CD4-positive, alpha-beta T cell treated with Interleukin-1 beta for 1 hour (primary cell): ENCODE measurements at regions not wholly inside any gene's neighbourhood (a gene's known extent, or its start where the extent isn't known, plus 50 kb on each side); places are given as distances from the start of the nearest gene placed in this dataset.
"Not testable (repeated sequence)": the region's sequence is repeated elsewhere in the genome, so short reads cannot be mapped to it uniquely, and the experiment has no call there.

Source experiments
- DNase-seq, 2 donors: peaks; one replicate each; pipeline ENCODE4 v3.0.0-alpha.2; 2020 to 2022

DNA sequence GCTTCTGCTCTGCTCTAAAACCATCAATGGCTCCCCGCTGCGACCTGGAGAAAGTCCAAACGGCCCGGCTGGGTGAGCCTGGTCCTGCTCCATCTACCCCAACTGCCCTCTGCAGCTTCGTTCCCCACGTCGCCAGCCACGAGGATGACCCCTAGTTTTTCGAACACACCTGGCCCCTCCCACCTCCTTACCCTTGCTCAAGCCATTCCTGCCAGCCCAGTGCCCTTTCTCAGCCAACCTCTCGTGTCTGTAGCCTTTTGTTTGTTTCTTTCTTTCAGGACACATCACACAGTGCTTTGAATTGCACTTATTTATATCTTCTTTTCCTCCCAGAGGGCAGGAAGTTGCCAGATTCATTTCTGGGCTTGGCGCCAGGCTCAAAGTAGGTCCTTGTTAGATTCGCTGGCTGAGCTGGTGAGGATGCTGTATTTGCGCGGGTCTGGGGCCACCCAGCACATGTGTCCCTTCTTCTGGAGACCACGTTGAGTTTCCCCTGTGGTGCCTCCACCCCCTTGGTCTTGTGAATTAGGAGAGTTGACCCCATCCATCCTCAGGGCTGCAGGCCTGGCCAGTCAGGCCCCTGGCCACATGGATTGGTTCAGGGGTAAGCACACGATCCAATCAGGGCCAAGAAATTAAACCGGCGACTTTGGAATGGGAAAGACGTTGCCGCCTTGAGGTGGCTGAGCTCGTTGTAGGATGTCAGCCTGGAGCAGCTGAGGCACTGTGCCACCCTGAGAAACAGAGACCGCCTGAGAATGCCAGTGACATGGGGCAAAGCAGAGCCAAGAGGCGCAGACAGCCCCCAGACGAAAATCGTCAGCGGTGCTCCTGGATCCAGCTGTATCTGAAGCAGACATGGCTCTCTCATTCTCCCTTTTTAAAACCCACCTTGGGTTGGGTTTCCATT lies 156.0 kb downstream of the CEBPB start:
- DNase-seq: no peak

DNA sequence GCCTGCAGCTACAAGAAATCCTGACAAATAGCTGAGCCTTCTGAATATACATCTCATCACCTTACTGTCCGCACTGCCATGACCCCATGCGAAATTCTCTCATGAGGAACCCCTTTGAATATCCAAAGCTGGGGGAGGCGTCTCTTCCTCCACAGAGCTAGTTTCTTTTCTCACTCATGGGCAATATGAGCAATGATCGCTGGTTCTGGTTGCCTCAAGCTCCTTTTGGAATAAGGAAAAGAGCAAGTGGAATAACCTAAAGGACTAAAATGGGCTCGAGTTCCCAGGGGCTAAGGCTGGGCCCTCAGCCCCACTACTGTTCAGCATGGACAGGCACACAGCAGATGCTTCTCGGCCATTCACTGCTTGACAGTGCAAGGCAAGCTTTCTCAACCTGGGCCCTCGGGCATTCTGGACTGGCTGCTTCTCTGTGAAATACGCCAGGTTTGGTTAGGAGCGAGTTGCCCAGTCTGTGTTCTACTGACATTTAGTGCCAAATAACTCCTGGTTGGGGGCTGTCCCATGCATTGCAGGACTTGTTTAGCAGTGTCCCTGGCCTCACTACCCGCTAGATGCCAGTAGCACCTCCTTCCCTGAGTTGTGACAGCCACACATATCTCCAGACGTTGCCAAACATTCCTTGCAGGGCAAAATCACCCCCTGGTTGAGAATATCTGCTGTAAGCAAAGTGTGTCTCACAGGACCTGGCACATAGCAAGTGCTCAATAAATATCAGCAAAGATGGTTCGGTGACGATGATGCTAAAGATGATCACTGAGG lies 156.8 kb downstream of the CEBPB start:
- DNase-seq: no peak

DNA sequence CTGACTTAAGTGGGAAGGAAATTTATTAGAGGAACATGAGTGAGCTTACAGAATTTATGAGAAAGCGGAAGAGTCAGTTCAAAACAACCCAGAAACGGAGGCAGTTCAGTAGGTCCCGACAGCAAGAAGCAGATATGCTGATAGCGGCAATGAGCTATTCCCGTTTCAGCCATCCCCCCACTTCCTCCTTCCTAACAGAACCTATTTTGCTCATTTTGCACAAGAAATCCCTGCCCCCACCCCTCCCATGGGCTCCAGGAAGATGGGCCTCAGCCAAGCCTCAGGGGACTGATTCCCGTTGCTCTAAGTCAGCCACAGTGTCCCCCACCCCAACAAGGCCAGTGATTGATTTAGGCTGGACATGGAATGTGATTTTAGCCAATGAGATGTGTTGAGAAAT lies 157.5 kb downstream of the CEBPB start:
- DNase-seq: no peak

DNA sequence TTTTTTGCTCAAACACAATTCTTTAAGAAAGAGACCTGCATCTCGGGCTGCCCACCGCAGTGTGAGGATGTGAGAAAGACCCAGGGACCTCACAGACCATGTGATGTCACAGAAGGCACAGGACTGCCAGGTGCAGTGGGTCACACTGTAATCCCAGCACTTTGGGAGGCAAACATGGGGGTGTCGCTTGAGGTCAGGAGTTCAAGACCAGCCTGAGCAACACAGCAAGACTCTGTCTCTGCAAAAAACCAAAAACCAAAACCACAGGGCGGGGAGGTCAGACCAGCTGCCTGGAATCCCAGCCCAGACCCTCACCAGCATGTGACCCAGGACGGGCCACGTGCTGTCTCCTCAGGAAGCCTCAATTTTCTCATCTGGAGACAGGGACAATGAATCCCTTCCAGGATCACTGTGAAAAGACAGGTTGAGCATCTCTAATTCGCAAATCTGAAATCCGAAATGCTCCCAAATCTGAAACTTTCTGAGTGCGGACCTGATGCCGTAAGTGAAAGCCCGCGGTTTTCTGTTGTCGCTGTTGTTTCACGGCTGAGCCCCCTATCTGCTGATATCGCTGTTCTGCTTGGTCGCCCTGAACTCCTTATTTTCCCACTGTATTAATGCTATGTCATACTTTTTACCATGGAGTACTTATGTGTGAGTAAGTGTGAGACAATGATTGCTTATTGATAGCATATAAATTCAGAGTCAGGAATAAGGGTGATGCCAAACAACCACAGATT lies 159.5 kb upstream of the PTPN1 start:
- no peak for DNase-seq

DNA sequence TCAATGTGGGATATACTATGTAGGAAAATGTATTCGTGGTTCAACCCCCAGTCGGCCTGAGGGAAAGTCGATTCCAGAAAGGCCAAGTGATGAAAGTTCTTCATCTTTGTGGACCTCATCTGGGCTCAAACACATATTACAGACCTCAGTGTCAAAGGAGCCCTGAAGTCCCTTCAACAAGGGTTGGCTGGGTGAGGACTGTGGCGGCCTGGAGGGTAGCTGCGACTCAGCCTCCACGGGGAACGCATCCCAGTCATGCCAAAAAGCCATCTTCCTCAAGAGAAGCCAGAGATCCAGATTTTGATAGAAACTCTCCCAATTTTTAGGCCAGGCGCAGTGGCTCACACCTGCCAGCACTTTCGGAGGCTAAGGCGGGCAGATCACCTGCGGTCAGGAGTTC lies 158.6 kb upstream of the PTPN1 start:
- no peak for DNase-seq

DNA sequence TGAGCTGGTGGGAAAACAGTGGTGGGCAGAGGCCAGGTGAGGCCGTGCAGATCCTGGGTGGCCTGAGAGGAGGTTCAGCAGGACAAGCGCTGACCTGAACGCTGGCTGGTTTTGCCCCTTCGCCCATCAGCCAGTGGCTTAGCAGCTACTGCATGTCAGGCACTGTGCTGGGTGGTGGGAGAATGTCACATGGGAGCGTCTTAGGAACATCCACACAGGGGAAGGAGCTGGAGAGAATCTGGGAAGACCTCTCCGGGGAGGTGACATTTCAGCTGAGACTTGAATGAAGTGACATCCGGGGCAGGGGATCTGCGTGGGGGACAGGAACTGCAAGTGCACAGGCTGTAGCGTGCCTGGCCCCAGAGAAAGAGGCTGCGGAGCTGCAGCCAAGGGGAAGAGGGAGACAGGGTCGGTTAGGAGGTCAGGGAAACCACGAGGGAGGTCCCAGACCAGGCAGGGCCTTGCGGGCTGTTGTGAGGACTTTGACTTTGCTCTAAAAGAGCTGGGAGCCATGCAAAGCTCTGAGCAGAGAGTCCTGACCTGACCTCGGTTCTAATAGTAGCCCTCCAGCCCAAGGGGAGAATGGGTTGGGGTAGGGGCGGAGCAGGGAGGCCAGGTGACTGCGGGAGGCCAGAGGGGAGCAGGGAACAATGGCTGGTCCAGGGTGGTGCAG lies 156.8 kb upstream of the PTPN1 start:
- DNase-seq: no peak

DNA sequence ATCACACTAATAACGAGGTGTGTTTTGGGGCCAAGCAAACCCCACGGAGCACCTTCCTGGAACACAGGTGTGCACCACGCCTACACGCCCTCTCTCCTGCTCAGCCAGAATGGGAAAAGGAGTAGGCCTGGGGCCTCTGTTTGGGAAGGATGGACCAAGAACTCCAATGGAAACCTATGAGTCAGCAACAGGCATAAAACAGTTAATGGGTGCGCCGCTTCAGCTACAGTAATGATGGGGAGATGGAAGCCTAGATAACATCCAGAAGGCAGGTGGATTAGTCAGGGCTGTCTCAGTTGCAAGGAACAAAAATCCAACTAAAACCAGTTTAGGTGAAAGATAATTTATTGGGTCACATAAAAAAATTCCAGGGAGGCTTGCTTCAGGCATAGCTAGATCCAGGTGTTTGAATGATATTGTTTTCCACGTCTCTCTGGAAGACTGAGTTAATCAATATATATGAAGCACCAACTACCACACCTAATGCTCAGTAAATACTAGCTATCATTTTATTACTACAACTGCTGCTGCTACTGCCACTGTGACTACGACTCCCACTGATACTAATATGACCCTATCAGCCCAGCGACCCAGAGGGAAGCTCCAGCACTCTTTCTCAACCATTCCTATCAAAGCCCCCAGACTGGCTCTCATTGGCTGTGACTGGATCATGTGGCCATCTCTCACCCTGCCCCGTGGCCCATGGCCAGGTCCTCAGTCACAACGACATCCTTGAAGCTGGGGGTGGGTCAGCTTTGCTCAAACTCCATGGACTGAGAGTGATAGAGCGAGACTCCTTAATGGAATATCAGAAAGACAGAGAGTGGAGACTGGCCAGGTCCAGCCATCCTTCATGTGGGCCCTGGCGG lies 155.2 kb upstream of the PTPN1 start:
- no peak for DNase-seq

DNA sequence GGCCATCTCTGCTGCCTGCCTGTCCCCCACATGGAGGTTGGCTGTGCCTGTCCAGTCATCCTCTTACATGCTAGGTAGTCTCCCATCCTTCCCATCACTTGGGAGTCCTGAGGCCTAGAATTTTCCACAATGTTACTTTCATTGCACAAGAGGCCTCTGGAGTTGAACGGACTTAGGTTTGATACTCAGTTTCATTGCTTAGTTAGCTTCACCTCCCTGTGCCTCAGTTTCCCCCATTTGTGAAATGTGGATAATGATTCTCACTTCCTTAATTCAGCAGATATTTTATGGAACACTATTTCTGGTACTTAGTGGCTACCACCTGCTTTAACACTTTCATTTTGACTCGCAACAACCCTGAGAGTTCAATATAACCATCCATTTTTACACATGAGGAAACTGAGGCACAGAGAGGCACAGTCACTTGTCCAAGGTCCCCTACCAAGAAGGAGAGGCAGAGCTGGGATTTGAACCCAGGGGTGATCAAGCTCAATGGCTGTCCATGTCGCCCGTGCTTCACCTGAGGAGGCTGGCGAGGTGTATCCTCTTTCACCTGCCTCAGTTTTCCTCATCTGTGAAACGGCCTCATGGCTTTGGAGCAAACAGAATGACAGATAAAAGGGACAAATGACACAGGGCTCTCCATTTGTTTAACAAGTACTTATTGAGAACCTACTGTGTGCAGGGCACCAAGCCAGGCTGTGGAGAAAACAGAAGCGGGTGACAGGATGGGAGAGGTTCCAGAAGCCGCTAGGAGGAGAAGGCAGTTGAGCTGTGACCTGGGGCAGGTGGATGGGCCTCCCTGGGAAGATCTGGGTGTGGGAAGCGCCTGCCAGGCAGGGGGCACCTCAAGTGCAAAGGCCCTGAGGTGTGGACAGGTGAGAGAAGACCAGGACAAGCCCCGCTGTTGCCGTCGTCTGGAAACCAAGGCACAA lies 154.3 kb upstream of the PTPN1 start:
- no peak for DNase-seq

DNA sequence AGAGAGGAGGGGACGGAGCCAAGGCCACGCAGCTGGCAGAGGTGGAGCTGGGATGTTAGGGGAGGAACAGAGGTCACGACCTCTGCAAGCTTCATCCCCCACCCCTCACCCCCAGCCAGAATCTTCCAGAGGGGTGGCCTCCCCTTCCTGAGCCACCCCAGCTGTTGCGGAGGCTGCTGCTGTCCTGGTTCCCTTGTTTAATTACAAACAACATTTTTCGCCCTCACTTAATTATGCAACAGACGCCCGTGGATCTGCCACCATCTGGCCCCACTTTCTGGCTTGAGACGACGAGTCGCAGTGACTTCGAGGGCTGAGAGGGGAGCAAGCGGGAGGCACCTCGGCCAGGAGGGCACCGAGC lies 153.7 kb upstream of the PTPN1 start:
- no peak for DNase-seq

DNA sequence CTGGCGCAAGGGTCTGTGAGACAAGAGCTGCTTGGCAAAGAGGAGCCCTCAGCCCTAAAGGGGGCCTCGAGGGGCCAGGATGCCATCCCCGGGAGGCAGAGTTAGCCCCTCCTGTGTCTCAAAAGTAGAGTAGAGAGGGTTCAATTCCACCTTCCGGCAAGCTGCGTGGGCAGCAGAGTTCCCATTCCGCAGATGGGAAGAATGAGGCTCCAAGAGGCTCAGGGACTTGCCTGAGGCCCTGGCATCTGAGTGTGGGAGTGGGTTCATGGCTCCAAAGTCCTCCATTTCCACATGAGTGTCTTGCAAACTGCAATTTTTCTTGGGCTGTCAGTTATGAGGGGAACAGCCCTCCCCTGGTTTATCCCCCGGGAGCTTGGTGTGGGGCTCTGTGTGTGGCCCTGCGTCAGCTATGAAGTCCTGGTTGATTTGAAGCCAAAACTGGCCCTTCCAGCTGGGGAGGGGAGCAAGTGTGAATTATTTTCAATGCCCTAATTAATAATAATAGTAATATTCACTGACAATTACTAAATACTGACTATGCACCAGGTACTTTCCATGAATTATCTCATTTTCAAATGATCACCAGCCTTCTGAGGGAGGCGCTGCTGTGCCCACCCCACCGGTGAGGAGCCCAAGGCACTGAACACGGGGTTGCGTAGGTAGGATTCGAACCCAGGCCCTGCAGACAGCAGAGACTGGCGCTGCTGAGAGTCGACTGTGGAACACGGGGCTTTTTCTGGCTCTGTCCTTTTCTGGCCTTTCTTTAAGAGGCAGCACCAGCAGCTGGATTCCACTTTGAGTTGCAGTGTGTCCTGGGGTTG lies 153.0 kb upstream of the PTPN1 start:
- DNase-seq: no peak

DNA sequence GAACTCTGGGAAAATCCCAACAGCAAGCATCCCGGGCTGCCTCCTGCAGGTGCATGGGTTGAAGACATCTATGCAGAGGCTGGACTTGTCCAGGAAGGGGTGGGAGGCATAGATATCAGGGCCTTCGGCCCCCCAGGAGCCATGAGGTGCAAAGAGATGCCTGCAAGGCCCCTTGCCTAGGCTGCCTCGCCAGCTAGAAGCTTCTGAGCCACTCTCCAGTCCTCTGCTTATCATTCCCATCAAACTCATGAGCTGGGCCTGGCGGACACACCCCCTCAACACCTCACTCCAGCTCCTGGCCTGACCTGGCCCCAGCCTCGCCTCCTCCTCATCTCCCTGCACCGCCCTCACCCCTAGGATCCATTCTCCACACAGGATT lies 152.4 kb upstream of the PTPN1 start:
- no peak for DNase-seq

DNA sequence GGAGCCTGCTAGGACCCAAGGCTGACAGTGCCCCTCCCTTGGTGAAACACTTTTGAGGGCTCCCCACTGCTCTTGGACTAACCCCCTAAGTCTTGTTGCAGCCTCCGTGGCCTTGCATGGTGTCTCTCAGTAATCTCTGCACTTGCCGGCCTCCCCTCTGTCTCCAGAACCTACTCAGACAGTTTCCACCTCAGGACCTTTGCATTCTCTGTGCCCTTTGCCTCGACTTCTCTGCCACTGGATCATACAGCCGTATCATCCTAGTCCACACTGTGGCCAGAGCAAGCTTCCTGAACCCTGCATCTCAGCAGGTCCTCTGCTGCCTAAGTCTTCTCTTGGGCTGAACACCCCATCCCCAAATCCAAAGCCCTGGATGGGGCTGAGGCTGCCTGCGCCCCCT lies 152.0 kb upstream of the PTPN1 start:
- no peak for DNase-seq

DNA sequence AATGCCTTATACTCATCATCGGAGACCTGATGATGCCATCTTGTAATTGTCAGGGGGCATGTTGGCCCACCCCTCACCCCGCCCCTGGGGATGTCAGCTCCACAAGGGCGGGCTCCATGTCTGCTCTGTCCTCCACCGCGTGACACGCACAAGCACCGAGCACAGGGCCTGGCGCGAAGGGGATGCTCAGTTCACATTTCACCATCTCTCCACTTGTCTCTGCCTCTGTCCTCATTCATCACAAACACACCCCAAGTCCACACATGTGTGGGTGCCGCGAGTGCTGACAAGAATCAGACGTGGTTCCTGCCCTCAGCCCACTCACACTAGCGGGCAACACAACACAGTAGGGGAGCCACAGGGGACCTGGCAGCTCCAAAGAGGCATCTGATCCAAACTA lies 151.2 kb upstream of the PTPN1 start:
- DNase-seq: no peak

DNA sequence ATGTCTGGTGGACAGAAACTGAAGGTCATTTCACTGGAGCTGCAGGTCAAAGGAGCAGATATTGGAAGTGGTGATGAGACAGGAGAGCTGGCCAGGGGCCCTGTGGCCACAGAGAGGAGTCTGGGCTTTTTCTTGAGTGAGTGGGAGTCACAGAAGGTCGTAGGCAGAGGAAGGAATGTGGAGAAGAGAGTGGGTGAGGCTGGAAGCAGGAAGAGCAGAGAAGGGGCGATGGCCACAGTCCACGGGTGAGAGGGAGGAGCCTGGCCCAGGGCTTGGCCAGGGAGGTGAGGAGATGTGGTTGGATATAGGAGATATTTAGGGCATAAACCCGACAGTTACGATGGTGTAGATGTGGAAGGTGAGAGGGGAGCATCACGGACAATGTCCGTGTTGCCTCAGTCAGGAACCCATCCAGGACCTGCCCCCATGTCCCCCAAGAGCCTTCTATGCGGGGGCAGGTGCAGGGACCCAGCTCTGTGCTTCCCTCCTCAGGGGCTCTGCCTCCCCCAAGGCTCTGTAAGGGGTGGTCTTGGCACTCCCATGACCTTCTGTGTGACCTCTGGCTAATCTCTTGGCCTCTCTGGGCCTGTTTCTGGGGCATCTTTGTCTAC lies 150.5 kb upstream of the PTPN1 start:
- DNase-seq: no peak

DNA sequence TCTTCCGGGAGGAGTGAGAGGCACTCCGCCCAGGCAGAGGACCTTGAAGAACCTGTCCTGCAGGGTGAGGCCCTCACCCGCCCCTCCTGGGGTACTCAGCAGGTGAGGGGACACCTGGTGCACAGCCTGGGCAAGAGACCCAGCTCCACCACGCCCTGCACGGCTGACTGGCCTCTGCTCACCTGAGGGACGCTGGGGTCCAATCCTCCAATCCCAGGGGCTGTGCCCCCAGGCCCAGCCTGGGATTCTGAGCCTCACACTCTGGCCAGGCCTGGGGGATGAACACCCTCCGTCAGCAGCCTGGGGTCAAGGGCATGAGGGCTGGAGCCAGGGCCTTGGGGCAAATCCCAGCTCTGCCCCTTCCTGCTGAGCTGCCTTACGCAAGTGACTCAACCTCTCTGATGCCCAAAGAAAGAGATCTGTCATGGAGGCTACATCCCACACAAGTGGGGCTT lies 149.9 kb upstream of the PTPN1 start:
- DNase-seq: no peak

DNA sequence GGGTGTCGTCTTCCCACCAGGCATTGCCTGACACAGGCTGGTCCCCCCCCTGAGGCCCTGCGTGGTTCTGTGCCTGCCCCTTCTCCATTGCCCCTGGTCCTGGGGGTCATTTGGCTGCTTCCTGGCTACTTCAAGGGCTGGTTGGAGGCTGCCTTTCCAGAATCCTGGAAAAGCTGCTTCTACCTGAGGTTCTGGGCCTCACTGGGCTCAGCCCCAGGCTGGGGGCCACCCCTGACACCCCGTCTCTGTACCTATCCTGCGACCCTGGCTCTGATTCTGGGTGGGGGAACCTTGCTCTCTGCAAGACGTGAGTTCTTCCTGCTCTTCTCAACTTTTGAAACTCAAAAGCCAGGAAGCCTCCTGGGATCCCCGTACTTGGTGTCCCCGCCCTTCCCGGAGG lies 149.3 kb upstream of the PTPN1 start:
- DNase-seq: no peak

DNA sequence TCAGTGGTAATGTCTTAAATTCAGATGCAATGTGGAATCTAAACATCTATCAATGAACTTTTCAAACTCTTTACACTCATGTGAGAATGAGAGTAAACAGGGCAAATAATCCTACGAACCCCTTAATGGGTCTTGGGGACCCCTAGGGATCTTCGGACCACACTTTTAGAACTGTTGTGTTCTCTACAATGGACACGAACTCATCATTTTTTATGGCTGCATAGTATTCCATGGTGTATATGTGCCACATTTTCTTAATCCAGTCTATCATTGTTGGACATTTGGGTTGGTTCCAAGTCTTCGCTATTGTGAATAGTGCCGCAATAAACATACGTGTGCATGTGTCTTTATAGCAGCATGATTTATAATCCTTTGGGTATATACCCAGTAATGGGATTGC lies 148.0 kb upstream of the PTPN1 start:
- not testable (repeated sequence) for DNase-seq

DNA sequence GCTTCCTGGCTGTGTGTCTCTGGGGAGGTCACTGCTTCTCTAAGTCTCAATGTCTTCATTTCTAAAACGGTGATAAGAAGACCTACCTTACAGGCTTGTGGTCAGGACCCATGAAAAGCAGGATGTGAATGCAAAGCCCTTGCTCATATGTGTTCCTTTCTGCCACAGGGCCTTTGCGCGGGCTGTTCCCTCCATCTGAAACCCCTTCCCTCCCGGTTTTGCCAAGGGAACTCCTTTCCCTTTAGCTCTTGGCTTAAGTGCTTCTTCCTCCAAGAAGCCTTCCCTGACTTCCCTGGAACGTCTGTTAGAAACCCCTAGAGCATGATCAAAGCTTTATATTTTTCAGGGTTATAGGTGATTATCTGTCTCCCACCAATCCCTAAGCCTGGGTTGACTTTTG lies 147.2 kb upstream of the PTPN1 start:
- DNase-seq: no peak

DNA sequence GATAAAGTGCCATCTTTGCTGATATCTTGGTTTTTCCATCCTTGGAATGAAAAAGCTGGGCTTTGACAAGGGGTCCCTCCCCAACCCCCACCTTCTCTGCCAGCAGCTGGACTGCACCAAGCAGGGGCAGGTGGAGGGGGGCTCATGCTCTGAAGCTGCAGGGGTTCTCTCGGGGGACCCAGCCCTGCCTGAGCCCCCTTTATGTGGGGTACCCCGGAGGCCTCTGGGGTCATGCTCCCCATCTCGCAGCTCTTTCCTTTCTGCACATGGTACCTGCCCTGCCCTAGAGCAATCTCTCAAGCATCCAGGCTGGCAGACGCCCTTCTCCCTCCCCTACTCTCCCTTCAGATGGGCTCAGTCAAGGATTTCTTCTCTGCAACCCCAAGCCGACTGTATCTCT lies 146.7 kb upstream of the PTPN1 start:
- DNase-seq: no peak
